ENCODE measurements at regions not wholly inside any gene's neighbourhood (a gene's known extent, or its start where the extent isn't known, plus 50 kb on each side); places are given as distances from the start of the nearest gene placed in this dataset.

DNA sequence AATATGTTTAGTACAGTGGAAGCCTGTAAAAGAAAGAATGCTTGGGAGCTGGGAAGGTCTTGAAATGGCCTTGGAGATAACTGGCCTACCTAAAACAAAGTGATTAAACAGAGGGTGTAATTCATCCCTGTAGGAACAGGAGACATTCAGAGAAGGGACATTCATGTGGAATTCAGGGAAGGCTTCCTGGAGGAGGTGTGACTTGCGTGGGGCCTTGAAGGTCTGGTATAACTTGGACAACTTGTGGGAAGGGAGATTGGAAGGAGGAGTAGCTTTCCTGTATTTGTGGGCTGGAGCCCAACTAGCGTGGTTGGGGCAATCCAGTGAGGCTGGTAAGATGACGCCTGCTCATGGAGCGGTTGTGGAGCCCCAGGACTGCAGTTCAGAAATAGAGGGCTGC, 156.4 kb downstream of the AACS start:
- intact Hi-C loops (cut with micrococcal nuclease): no loop called here
- Mint-ChIP-seq H3K4me3 (no peak overlapping the region), H3K27ac (no peak overlapping the region), H3K27me3 (peaks cover 11% of the 10 kb centered on the region), H3K36me3 (ENCODE audit: low read depth) (no peaks in the 10 kb centered on the region), H3K9me3 (no peaks in the 10 kb centered on the region), H3K4me1 (ENCODE audit: low read depth) (no peaks in the 10 kb centered on the region)
- CTCF ChIA-PET: no interaction called here
- no peak for ATAC-seq
- POLR2A ChIA-PET: interaction anchor here (0.6 kb wide), 1 partner anchor 1360 kb away, joined by 4 read pairs; no protein-coding TSS in a partner anchor
- no peak for DNase-seq
- TF ChIP-seq, protein P1, sequence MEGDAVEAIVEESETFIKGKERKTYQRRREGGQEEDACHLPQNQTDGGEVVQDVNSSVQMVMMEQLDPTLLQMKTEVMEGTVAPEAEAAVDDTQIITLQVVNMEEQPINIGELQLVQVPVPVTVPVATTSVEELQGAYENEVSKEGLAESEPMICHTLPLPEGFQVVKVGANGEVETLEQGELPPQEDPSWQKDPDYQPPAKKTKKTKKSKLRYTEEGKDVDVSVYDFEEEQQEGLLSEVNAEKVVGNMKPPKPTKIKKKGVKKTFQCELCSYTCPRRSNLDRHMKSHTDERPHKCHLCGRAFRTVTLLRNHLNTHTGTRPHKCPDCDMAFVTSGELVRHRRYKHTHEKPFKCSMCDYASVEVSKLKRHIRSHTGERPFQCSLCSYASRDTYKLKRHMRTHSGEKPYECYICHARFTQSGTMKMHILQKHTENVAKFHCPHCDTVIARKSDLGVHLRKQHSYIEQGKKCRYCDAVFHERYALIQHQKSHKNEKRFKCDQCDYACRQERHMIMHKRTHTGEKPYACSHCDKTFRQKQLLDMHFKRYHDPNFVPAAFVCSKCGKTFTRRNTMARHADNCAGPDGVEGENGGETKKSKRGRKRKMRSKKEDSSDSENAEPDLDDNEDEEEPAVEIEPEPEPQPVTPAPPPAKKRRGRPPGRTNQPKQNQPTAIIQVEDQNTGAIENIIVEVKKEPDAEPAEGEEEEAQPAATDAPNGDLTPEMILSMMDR (IDR thresholded peaks at IDR 0.05): no peak

DNA sequence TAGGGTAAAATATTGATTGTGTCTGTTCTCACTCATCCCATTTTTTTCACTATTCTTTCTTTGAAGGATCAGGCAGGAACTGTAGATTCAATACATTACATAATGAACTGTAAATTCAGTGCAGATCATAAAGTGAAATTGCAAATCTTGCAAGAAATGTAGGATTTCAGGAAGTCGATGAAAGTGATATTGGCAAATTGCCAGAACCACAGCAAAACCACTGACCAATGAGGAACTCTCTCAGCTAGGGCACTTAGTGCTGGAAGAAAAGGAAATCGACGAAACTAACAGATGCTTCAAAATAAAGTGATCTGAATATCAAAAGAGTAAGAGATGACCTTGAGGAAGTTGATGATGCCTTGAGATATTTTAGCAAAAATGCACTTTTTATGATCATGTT, 157.6 kb downstream of the AACS start:
- H3K36me3 Mint-ChIP-seq (ENCODE audit: low read depth): no peaks in the 10 kb centered on the region

DNA sequence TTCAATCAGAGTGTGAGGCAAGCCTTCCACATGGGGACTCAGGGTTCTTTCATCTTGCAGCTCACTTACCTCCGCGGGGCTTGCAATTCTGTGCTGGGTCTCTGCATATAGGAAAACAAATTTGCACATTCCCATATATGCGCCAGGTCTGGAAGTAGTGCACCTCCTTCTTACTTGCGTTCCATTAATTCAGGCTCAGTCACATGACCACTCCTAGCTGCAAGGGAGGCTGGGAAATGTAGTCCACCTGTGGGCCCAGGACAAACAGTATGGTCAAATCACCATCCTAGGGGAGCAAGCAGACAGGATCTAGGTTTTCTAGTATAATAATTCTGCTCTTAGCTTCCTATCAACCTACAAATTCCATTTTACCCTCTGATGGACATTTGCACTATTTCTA, 160.4 kb downstream of the AACS start:
- POLR2A ChIA-PET: no interaction called here
- H3K27ac Mint-ChIP-seq: no peak overlapping the region
- DNase-seq (no peak), ATAC-seq (no peak)
- H3K9me3 Mint-ChIP-seq: no peaks in the 10 kb centered on the region
- no peaks in the 10 kb centered on the region for H3K36me3 Mint-ChIP-seq (ENCODE audit: low read depth)
- H3K4me1 Mint-ChIP-seq (ENCODE audit: low read depth): no peaks in the 10 kb centered on the region
- peaks cover 8% of the 10 kb centered on the region for H3K27me3 Mint-ChIP-seq
- intact Hi-C loops (cut with micrococcal nuclease): no loop called here
- TF ChIP-seq, protein P1 (IDR thresholded peaks at IDR 0.05): no peak
- H3K4me3 Mint-ChIP-seq: no peak overlapping the region
- CTCF ChIA-PET: interaction anchor here (1.0 kb wide), 1 partner anchor 43 kb away, joined by 6 read pairs; no protein-coding TSS in a partner anchor

More for the DNA sequence above, 157.6 kb downstream of the AACS start:
- Mint-ChIP-seq H3K9me3 (no peaks in the 10 kb centered on the region), H3K27ac (no peak overlapping the region), H3K4me1 (ENCODE audit: low read depth) (no peaks in the 10 kb centered on the region), H3K27me3 (peaks cover 8% of the 10 kb centered on the region), H3K4me3 (no peak overlapping the region)
- CTCF ChIA-PET: no interaction called here
- ATAC-seq: no peak
- intact Hi-C loops (cut with micrococcal nuclease): no loop called here
- DNase-seq: no peak
- POLR2A ChIA-PET: no interaction called here
- TF ChIP-seq, protein P1 (IDR thresholded peaks at IDR 0.05): no peak

DNA sequence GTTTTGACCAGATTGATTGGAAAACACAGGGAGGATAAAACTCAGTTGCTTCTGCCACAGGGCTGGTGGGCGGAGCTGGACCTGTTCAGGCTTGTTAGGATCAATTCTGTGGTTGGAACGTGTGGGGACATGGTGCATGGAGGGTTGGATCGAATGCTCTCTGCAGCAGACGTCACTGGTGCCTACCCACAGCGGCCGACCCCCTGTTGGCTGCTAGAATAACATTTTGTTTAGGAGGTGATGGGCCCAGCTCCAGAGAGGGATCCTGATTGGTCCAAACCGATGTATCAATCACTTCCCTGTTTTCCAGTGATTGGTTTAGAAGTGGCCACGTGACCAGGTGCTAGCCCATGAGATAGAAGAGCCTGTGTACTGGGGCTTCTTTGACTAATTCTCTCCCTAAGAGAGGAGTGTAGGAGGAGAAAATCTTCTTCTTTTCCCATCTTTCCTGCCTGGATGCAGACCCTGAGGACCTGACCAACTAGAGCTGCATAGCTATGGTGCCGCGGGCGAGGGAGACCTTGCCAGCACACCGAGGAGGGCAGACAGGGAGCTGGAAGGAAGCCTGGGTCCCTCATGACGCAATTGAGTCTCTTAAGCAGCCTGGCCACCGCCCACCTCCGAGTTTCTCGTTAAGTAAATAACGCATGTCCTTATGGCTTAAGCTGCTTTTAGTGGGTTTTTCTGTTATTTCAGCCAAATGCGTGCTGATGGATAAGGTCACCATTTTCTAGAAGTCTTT, 163.5 kb downstream of the AACS start:
- ChIA-PET POLR2A (no interaction called here), CTCF (interaction anchor here (0.9 kb wide), 1 partner anchor 11 kb away, joined by 3 read pairs; no protein-coding TSS in a partner anchor)
- DNase-seq: no peak

More for the DNA sequence above, 163.5 kb downstream of the AACS start:
- TF ChIP-seq, protein P1 (IDR thresholded peaks at IDR 0.05): no peak
- intact Hi-C loops (cut with micrococcal nuclease): no loop called here
- H3K4me3 Mint-ChIP-seq: no peak overlapping the region
- peaks cover 4% of the 10 kb centered on the region for H3K27me3 Mint-ChIP-seq
- H3K27ac Mint-ChIP-seq: no peak overlapping the region
- no peak for ATAC-seq
- no peaks in the 10 kb centered on the region for H3K9me3 Mint-ChIP-seq
- H3K36me3 Mint-ChIP-seq (ENCODE audit: low read depth): no peaks in the 10 kb centered on the region
- H3K4me1 Mint-ChIP-seq (ENCODE audit: low read depth): no peaks in the 10 kb centered on the region
